PC-9 (cell line): ENCODE measurements at regions not wholly inside any gene's neighbourhood (a gene's known extent, or its start where the extent isn't known, plus 50 kb on each side); places are given as distances from the start of the nearest gene placed in this dataset.

ENCODE experiments used
- BruUV-seq: library from RNA; stranded (reverse); fragments of 400-500 nt; replicated peaks from 2 replicates; lab custom pipeline; 2021; lab: Mats Ljungman, UMichigan
- CTCF ChIA-PET: fragments of 300-600 bp; sonication (Branson Sonifier 250); formaldehyde crosslinking; loops from one replicate; lab custom pipeline; 2022; ENCODE audit warnings: antibody characterized with exemption; lab: Charles Lee
- POLR2A ChIA-PET: fragments of 300-600 bp; sonication (Branson Sonifier 250); formaldehyde crosslinking; loops from one replicate; lab custom pipeline; 2022; ENCODE audit warnings: antibody characterized with exemption; ENCODE audit not compliant: unreplicated experiment; lab: Charles Lee
- DNase-seq, 2 experiments: peaks; one replicate each; pipeline versions ENCODE4 v3.0.0 to v3.0.0-alpha.2; 2015 to 2022; ENCODE audit warnings: mixed read lengths in 1 of 2
- H2AFZ ChIP-seq: fragments of 200-600 bp; sonication (generic); 2 replicates; pipeline ENCODE4 v1.8.1; 2017; ENCODE audit warnings: antibody characterized with exemption
- H3F3A ChIP-seq: fragments of 200-600 bp; sonication (generic); 2 replicates; pipeline ENCODE4 v1.8.1; 2017; ENCODE audit warnings: antibody characterized with exemption, mild to moderate bottlenecking, low read depth; ENCODE audit not compliant: insufficient read depth
- H3K27ac ChIP-seq: fragments of 200-600 bp; sonication (generic); 2 replicates; pipeline ENCODE4 v1.6.1; 2016; ENCODE audit warnings: mixed run types
- H3K27me3 ChIP-seq: fragments of 200-600 bp; sonication (generic); 2 replicates; pipeline ENCODE4 v1.6.1; 2016; ENCODE audit warnings: low read depth, mixed run types; ENCODE audit not compliant: insufficient read depth
- H3K36me3 ChIP-seq: fragments of 200-600 bp; sonication (generic); 2 replicates; pipeline ENCODE4 v1.6.1; 2016; ENCODE audit warnings: low read depth, mixed run types
- H3K4me1 ChIP-seq: fragments of 200-600 bp; sonication (generic); replicated peaks from 2 replicates; pipeline ENCODE4 v1.6.1; 2016; ENCODE audit warnings: mixed run types; ENCODE audit not compliant: insufficient read depth
- H3K4me2 ChIP-seq: fragments of 200-600 bp; sonication (generic); 2 replicates; pipeline ENCODE4 v1.6.1; 2017; ENCODE audit warnings: mixed run types
- H3K4me3 ChIP-seq: fragments of 200-600 bp; sonication (generic); 2 replicates; pipeline ENCODE4 v1.6.1; 2016; ENCODE audit warnings: mixed run types
- H3K79me2 ChIP-seq: fragments of 200-600 bp; sonication (generic); 2 replicates; pipeline ENCODE4 v1.6.1; 2017; ENCODE audit warnings: low read depth, mixed run types
- H3K9me2 ChIP-seq: fragments of 200-600 bp; sonication (generic); 2 replicates; pipeline ENCODE4 v1.8.1; 2017; ENCODE audit warnings: mild to moderate bottlenecking; ENCODE audit not compliant: insufficient read depth
- H3K9me3 ChIP-seq: fragments of 200-600 bp; sonication (generic); 2 replicates; pipeline ENCODE4 v1.8.1; 2016; ENCODE audit warnings: low read depth; ENCODE audit not compliant: insufficient read depth
- H4K20me1 ChIP-seq: fragments of 200-600 bp; sonication (generic); 2 replicates; pipeline ENCODE4 v1.8.1; 2017; ENCODE audit not compliant: insufficient read depth
- CTCF ChIP-seq: fragments of 200-600 bp; sonication (generic); conservative IDR thresholded peaks from 2 replicates; pipeline ENCODE4 v1.6.1; 2017; ENCODE audit warnings: mixed run types, antibody characterized with exemption, mild to moderate bottlenecking, moderate library complexity
- EZH2 ChIP-seq: fragments of 200-600 bp; sonication (generic); IDR thresholded peaks from 2 replicates; pipeline ENCODE4 v1.8.0; 2017; ENCODE audit warnings: antibody characterized with exemption, low read depth
- intact Hi-C: fragments of 100-400 bp; cut with micrococcal nuclease; formaldehyde crosslinking; loops from one replicate; pipeline ENCODE4 v1.10.0; 2022; ENCODE audit not compliant: unreplicated experiment

GRCh38 chr11:28472904-28473303 is 364.7 kb downstream of the METTL15 start:
- intact Hi-C loops = no loop called here
- H3K79me2 ChIP-seq = no peaks in the 10 kb centered on the region
- ChIA-PET CTCF (no interaction called here), POLR2A (no interaction called here)
- H3K4me1 ChIP-seq = no peaks in the 10 kb centered on the region
- H3K36me3 ChIP-seq = no peaks in the 10 kb centered on the region
- H4K20me1 ChIP-seq = no peaks in the 10 kb centered on the region
- H3K27me3 ChIP-seq = no peaks in the 10 kb centered on the region
- no peak overlapping the region for H2AFZ ChIP-seq
- no peaks in the 10 kb centered on the region for H3K9me2 ChIP-seq
- no peak overlapping the region for H3K4me2 ChIP-seq
- H3K9me3 ChIP-seq = no peaks in the 10 kb centered on the region
- H3K4me3 ChIP-seq = no peak overlapping the region
- H3K27ac ChIP-seq = no peak overlapping the region
- no peak for DNase-seq
- TF ChIP-seq CTCF = no peak
- no peak for TF ChIP-seq EZH2
- no peaks in the 10 kb centered on the region for H3F3A ChIP-seq
- BruUV-seq = no TSS peak

GRCh38 chr11:28471537-28471936 is 363.3 kb downstream of the METTL15 start:
- POLR2A ChIA-PET = no interaction called here
- intact Hi-C loops = no loop called here
- no peak for DNase-seq
- Histone ChIP-seq H4K20me1 (no peaks in the 10 kb centered on the region), H3F3A (no peaks in the 10 kb centered on the region), H3K4me2 (no peak overlapping the region), H3K27me3 (no peaks in the 10 kb centered on the region), H3K9me3 (no peaks in the 10 kb centered on the region), H3K79me2 (no peaks in the 10 kb centered on the region), H2AFZ (no peak overlapping the region), H3K4me1 (no peaks in the 10 kb centered on the region), H3K36me3 (no peaks in the 10 kb centered on the region), H3K27ac (no peak overlapping the region), H3K4me3 (no peak overlapping the region), H3K9me2 (no peaks in the 10 kb centered on the region)
- TF ChIP-seq CTCF (no peak), EZH2 (no peak)
- no TSS peak for BruUV-seq
- CTCF ChIA-PET = no interaction called here

- H4K20me1 ChIP-seq = no peaks in the 10 kb centered on the region
- no peaks in the 10 kb centered on the region for H3K79me2 ChIP-seq
- no peaks in the 10 kb centered on the region for H3K9me2 ChIP-seq
- H3K4me3 ChIP-seq = no peak overlapping the region
- ChIA-PET POLR2A (no interaction called here), CTCF (no interaction called here)
- TF ChIP-seq EZH2 (no peak), CTCF (no peak)
- no peaks in the 10 kb centered on the region for H3K9me3 ChIP-seq
- H3K4me1 ChIP-seq = no peaks in the 10 kb centered on the region
- no TSS peak for BruUV-seq
- no peaks in the 10 kb centered on the region for H3K27me3 ChIP-seq
- H3K27ac ChIP-seq = no peak overlapping the region
- no peak overlapping the region for H2AFZ ChIP-seq
- H3F3A ChIP-seq = no peaks in the 10 kb centered on the region
- intact Hi-C loops = no loop called here
- no peaks in the 10 kb centered on the region for H3K36me3 ChIP-seq
- DNase-seq = no peak
- no peak overlapping the region for H3K4me2 ChIP-seq
Measured at GRCh38 chr11:28470180-28470579, 362.0 kb downstream of the METTL15 start.
